SU-DHL-6 (cell line): ENCODE measurements at regions not wholly inside any gene's neighbourhood (a gene's known extent, or its start where the extent isn't known, plus 50 kb on each side); places are given as distances from the start of the nearest gene placed in this dataset.

Source experiments
- H2AFZ ChIP-seq: fragments of 200-600 bp; sonication (generic); 2 replicates; pipeline ENCODE4 v1.6.1; 2014; ENCODE audit warnings: low read depth, mild to moderate bottlenecking, moderate library complexity, mixed read lengths, antibody characterized with exemption, low read length; ENCODE audit not compliant: severe bottlenecking
- H3F3A ChIP-seq: fragments of 200-600 bp; shearing (Covaris generic); 2 replicates; pipeline ENCODE4 v1.6.0; 2016; ENCODE audit warnings: antibody characterized with exemption, mild to moderate bottlenecking; ENCODE audit not compliant: insufficient read depth
- H3K27ac ChIP-seq: fragments of 200-600 bp; sonication (generic); 2 replicates; pipeline ENCODE4 v1.5.1; 2016; ENCODE audit warnings: low read depth, mild to moderate bottlenecking, low read length, moderate library complexity, mixed read lengths
- H3K27me3 ChIP-seq: fragments of 200-600 bp; sonication (generic), shearing (Covaris generic); 2 replicates; pipeline ENCODE4 v1.6.0; 2014; ENCODE audit warnings: mild to moderate bottlenecking, low read length
- H3K36me3 ChIP-seq: fragments of 200-600 bp; sonication (generic); 2 replicates; pipeline ENCODE4 v1.6.1; 2014; ENCODE audit warnings: mild to moderate bottlenecking, low read length, mixed read lengths
- H3K4me2 ChIP-seq: fragments of 300-600, 200-600 bp; shearing (Covaris generic), sonication (generic); 2 replicates; pipeline ENCODE4 v1.6.0; 2014; ENCODE audit warnings: low read length, low read depth, mild to moderate bottlenecking; ENCODE audit not compliant: poor library complexity, severe bottlenecking
- H3K4me3 ChIP-seq: fragments of 200-600 bp; sonication (generic); 2 replicates; pipeline ENCODE4 v1.5.1; 2014; ENCODE audit warnings: antibody characterized with exemption, low read length, mild to moderate bottlenecking, mixed read lengths; ENCODE audit not compliant: insufficient read depth, poor library complexity, severe bottlenecking
- H3K79me2 ChIP-seq: fragments of 200-600 bp; sonication (generic); 2 replicates; pipeline ENCODE4 v1.6.1; 2014; ENCODE audit warnings: mild to moderate bottlenecking, low read length, moderate library complexity; ENCODE audit not compliant: insufficient read depth
- H3K9ac ChIP-seq: fragments of 200-600 bp; sonication (generic); 2 replicates; pipeline ENCODE4 v1.7.0; 2014; ENCODE audit warnings: mild to moderate bottlenecking, low read length
- H3K9me2 ChIP-seq: fragments of 200-600 bp; sonication (generic); replicated peaks from 2 replicates; pipeline ENCODE4 v1.6.1; 2014; ENCODE audit warnings: low read length; ENCODE audit not compliant: insufficient read depth
- H3K9me3 ChIP-seq: fragments of 200-600 bp; sonication (generic); 2 replicates; pipeline ENCODE4 v1.6.1; 2014; ENCODE audit warnings: low read length, mixed read lengths; ENCODE audit not compliant: insufficient read depth
- H4K20me1 ChIP-seq: fragments of 200-600 bp; sonication (generic); 2 replicates; pipeline ENCODE4 v1.6.1; 2014; ENCODE audit warnings: low read depth, mild to moderate bottlenecking, antibody characterized with exemption, low read length, moderate library complexity, mixed read lengths
- EZH2phosphoT487 ChIP-seq: fragments of 200-600 bp; sonication (generic), shearing (Covaris generic); conservative IDR thresholded peaks from 2 replicates; pipeline ENCODE4 v1.6.1; 2018; ENCODE audit warnings: mild to moderate bottlenecking, antibody characterized with exemption, low read length, moderate library complexity, mixed read lengths
- TF ChIP-seq, protein P1 (sequence below): fragments of 200-600 bp; sonication (generic); IDR thresholded peaks from one replicate; pipeline ENCODE4 v1.5.1; 2017; ENCODE audit warnings: antibody characterized with exemption, mild to moderate bottlenecking, low read length, moderate library complexity; ENCODE audit not compliant: insufficient read depth, poor library complexity, severe bottlenecking

DNA sequence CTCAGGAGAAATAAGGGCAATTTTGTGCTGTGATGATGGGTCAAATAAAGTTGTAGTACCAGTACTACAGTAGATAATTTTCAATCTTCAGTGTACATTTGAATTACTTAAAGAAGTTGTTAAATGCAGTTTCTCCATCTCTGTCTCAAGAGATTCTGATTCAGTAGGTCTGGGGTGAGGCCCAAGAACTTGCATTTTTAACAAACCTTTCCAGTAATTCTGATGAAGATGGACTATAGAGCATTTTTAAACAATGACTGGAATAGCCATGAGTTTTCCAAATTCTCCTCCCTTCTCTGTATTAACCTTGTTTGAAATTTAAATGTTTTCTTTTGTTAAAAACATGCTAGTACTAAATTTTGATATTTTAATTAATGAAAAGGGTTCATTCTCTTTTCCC, 127.0 kb upstream of the CD96 start:
- no peaks in the 10 kb centered on the region for H4K20me1 ChIP-seq
- no peaks in the 10 kb centered on the region for H3K36me3 ChIP-seq
- H3K27me3 ChIP-seq = no peaks in the 10 kb centered on the region
- no peaks in the 10 kb centered on the region for H3F3A ChIP-seq
- H3K4me3 ChIP-seq = no peak overlapping the region
- no peak for TF ChIP-seq EZH2phosphoT487
- TF ChIP-seq, protein P1, sequence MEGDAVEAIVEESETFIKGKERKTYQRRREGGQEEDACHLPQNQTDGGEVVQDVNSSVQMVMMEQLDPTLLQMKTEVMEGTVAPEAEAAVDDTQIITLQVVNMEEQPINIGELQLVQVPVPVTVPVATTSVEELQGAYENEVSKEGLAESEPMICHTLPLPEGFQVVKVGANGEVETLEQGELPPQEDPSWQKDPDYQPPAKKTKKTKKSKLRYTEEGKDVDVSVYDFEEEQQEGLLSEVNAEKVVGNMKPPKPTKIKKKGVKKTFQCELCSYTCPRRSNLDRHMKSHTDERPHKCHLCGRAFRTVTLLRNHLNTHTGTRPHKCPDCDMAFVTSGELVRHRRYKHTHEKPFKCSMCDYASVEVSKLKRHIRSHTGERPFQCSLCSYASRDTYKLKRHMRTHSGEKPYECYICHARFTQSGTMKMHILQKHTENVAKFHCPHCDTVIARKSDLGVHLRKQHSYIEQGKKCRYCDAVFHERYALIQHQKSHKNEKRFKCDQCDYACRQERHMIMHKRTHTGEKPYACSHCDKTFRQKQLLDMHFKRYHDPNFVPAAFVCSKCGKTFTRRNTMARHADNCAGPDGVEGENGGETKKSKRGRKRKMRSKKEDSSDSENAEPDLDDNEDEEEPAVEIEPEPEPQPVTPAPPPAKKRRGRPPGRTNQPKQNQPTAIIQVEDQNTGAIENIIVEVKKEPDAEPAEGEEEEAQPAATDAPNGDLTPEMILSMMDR = no peak
- H3K4me2 ChIP-seq = no peak overlapping the region
- H3K9me2 ChIP-seq = no peaks in the 10 kb centered on the region
- H3K9me3 ChIP-seq = no peaks in the 10 kb centered on the region
- no peak overlapping the region for H3K27ac ChIP-seq
- no peak overlapping the region for H3K9ac ChIP-seq
- no peak overlapping the region for H2AFZ ChIP-seq
- H3K79me2 ChIP-seq = no peaks in the 10 kb centered on the region

DNA sequence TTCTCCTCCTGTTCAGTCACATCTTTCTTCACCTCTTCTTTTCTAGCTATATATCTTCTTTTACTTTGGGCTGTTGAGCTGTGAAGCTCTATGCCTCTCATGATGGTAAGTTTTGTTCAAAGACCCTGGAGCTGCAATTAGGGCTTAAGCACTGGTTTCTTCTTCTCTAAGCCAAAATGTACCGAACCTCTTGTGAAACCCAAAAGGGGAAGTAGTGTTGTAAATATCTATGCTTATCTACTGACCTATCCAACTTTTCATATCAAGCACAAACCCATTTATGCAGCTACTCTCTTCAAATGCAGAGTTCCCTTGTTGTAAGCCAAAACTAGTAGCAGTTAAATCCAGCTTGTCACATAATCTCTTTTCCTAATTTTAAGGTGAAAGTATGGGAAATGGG, 123.6 kb upstream of the CD96 start:
- no peak overlapping the region for H3K27ac ChIP-seq
- no peak overlapping the region for H3K9ac ChIP-seq
- H3K9me3 ChIP-seq = no peaks in the 10 kb centered on the region
- TF ChIP-seq, protein P1 = no peak
- TF ChIP-seq EZH2phosphoT487 = no peak
- H3K4me3 ChIP-seq = no peak overlapping the region
- no peaks in the 10 kb centered on the region for H3K36me3 ChIP-seq
- no peaks in the 10 kb centered on the region for H3K79me2 ChIP-seq
- H3K9me2 ChIP-seq = no peaks in the 10 kb centered on the region
- H2AFZ ChIP-seq = no peak overlapping the region
- no peaks in the 10 kb centered on the region for H3F3A ChIP-seq
- no peaks in the 10 kb centered on the region for H4K20me1 ChIP-seq
- H3K27me3 ChIP-seq = no peaks in the 10 kb centered on the region
- H3K4me2 ChIP-seq = no peak overlapping the region

DNA sequence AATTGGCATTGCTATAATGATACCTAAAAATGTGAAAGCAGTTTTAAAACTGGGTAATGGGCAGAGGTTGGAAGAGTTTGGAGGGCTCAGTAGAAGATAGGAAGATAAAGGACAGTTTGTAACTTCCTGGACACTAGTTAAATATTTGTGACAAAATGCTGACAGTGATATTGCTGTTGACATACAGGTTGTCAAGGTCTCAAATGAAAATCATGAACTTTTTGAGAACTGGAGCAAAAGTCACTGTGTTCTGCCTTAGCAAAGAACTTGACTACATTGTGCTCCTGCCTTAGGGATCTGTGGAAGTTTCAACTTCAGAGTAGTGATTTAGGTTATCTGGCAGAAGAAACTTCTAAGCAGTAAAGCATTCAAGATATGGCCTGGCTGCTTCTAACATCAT, 113.7 kb upstream of the CD96 start:
- Histone ChIP-seq H2AFZ (no peak overlapping the region), H3K27ac (no peak overlapping the region), H3K4me3 (no peak overlapping the region), H3K9me2 (no peaks in the 10 kb centered on the region), H3K9me3 (no peaks in the 10 kb centered on the region), H3K36me3 (no peaks in the 10 kb centered on the region), H4K20me1 (no peaks in the 10 kb centered on the region), H3K27me3 (no peaks in the 10 kb centered on the region), H3K9ac (no peak overlapping the region), H3F3A (no peaks in the 10 kb centered on the region), H3K4me2 (no peak overlapping the region), H3K79me2 (no peaks in the 10 kb centered on the region)
- TF ChIP-seq, protein P1 = no peak
- TF ChIP-seq EZH2phosphoT487 = no peak
